ENCODE measurements at regions not wholly inside any gene's neighbourhood (a gene's known extent, or its start where the extent isn't known, plus 50 kb on each side); places are given as distances from the start of the nearest gene placed in this dataset.

DNA sequence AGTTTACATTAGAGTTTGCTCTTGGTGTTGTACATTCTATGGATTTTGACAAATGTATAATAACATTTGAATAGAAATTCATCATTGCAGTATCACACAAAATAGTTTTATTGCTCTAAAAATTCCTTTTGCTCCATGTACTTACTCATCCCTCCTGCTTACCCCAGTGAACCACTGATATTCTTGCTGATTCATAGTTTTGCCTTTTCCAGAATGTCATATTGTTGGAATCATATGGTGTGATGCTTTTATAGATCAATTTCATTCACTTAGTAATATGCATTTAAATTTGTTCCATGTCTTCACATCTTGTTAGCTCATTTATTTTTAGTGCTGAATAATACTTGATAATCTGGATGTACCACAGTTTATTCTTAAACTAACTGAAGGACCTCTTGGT is 1593.2 kb downstream of the C4orf33 start:
- TF ChIP-seq YY1 (IDR thresholded peaks at IDR 0.05; ENCODE audit: insufficient read depth, insufficient read length) (no peak), ZNF274 (IDR thresholded peaks at IDR 0.05; ENCODE audit: low read depth, low read length) (no peak)
